Stimulated activated CD4-positive, alpha-beta T cell treated with anti-CD3 and anti-CD28 coated beads, Interleukin-12 subunit alpha, Interleukin-12 subunit beta, amount 100 ng/mL, for 24 hours (primary cell): ENCODE measurements at regions not wholly inside any gene's neighbourhood (a gene's known extent, or its start where the extent isn't known, plus 50 kb on each side); places are given as distances from the start of the nearest gene placed in this dataset.

ENCODE experiments used
- DNase-seq, 2 experiments: peaks; one replicate each; pipeline ENCODE4 v3.0.0-alpha.2; 2020; ENCODE audit warnings: low read depth in 2 of 2

DNA sequence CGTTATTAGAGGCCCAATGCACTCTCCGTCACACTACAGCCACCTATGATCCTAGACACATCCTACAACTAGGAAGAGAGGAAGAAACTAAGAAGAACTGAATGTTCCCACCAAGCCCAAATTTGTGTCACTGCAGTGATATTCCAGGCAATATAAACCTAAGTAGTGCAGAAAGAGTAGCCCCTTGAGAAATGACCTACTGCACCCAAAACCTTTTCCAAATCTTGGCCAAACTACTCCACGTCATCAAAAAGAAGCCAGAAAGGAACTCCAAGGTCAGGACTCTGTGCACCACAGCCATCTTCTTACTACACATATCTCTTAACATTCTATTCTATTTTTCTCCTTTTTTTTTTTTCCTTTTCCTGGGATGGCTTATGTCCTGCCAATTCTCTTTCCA, 60.2 kb downstream of the ADAMTS1 start:
- DNase-seq = no peak

GRCh38 chr21:26783466-26784195, 61.6 kb downstream of the ADAMTS1 start:
- no peak for DNase-seq

GRCh38 chr21:26782747-26783146, 62.5 kb downstream of the ADAMTS1 start:
- DNase-seq = no peak

DNA sequence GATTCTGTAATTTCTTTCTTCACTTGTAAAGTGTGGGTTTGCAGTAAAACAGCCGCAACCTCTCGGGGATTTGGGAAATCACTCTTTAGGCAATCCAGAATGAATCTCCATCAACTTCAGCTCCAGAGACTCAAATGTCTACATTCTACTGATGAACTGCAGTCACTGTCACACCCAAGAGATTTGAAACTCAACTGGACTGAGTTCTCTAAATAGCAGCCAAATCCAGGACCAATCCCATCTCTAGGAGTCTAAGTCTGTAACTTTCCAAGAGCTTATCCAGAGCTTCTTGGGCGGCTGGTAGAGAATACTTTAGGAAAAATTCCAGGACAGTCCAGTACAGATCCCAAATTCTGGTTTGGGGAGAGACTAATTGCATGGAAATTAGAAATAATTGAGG, 62.9 kb downstream of the ADAMTS1 start:
- no peak for DNase-seq

DNA sequence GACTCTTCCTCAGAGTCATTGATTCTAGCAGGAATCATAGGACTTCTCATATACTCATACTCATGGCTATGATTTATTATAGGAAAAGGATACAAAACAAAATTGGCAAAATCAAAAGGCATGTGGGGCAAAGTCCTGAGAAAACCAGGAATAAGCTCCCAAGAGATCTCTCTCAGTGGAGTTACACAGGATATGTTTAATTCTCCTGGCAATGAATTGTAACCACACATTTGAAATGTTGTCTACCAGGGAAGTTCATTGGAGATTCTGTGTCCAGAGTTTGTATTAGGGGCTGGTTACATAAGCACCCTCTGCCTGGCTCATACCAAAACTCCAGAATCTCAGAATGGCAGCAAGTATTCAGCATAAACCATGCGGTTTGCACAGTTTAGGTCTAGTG, 63.9 kb downstream of the ADAMTS1 start:
- DNase-seq = no peak

GRCh38 chr21:26777166-26777565, 68.0 kb downstream of the ADAMTS1 start:
- DNase-seq = no peak

DNA sequence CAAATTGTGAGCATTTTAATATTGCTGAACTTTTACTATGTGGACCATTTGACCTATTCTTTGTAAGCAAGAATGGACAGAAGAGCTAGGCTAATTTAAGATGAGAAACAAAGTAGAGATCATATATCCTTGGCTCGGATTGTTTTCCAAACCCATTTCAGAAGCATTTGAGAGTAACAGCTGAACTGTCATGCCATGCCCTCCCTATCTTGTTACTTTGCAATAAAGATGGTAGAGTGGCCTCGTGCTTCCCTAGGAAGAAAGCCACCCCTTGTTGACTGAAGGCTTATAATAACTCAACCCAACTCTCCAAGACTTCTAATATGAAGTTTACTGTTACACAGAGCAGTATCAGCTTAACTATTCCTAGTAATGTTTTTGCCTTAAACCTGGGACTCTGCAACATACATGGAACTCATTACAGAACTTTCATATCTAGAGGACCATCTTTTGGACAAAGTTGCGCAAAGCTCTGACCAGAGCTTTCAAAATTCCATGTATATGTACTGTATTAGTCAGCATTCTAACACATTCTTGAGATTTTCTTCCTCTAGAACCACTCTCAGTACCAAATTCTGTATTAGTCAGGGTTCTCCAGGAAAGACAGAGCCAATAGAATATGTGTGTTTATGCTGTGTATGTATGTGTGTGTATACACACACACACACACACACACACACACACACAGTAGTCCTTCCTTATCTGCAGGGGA, 68.7 kb downstream of the ADAMTS1 start:
- DNase-seq = no peak

- no peak for DNase-seq
Observed at GRCh38 chr21:26773058-26773457, 72.2 kb downstream of the ADAMTS1 start.

DNA sequence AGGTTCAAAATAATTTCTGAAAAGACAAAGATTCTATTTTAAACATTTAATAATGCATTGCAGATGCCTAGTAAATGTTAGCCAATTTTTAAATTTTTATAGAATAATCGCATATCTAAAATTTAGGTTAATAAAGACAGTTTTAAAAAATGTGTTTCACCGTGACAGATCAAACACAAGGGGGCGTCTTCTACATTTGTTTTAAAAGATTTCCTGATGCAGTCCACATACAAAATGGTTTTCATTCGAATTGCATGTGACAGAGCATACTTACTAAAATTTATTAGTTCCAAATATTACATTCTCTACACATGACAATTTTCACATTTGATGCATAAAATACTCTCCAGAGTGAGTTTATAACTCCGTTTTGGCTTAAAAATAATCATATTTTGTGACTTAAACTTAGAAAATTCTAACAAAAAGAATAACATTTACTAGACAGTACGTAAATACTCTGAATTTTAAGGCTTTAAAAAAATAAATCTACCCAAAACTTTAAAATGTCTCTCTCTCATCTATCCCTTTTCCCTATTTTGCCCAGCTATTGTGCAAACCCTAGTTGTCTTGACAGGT, 75.5 kb downstream of the ADAMTS1 start:
- no peak for DNase-seq

- no peak for DNase-seq
Observed at GRCh38 chr21:26766826-26767325, 78.3 kb downstream of the ADAMTS1 start.

DNA sequence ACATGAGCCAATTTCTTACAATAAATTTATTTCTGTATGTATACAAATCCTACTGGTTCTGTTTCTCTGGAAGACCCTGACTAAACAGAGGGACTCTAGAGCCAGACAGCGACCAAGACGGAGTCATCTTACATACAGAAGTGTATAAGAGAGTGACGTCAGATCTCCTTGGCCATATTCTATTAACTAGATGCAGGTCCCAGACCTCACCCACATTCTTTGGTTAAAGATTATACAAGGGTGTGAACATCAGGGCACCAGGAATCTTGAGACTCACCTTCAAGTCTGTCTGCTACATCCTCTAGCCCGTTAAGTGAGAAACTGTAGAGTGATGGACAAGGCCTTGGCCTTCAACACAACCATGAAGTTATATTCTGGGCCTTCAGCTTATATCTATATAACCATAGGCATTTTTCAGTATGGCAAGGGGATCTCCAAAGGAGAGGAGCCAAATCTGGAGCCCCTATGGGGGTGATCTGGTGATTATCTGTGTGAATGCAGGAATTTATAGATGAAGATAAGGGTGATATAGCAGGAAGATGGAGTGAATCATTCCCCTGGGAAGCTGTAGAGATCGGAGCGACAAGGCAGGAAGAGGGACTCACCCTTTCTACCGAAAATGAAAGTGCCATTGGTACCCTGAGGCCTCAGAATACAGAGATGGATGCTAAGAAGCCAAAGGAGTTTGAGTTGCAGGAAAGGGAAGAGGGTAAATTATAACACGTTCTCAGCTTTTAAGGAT, 83.9 kb downstream of the ADAMTS1 start:
- no peak for DNase-seq

DNA sequence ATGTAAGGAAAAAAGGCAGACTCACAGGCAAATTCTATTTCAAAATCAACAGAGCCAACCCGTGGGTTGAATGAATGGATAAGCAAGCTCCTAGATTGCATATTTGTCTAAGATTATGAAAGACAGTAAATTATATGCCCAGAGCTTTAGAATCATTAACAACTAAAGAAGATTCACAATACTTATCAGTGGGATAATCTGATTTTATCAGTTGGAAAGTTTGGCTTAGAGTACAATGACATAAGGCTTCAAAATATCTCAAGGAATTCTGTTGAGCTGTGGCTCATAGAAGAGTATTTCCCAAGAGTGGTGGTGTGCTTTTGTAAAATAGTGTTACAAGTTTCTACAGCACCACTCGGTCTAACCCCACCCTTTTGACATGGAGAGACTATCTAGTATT, 85.5 kb downstream of the ADAMTS1 start:
- no peak for DNase-seq

DNA sequence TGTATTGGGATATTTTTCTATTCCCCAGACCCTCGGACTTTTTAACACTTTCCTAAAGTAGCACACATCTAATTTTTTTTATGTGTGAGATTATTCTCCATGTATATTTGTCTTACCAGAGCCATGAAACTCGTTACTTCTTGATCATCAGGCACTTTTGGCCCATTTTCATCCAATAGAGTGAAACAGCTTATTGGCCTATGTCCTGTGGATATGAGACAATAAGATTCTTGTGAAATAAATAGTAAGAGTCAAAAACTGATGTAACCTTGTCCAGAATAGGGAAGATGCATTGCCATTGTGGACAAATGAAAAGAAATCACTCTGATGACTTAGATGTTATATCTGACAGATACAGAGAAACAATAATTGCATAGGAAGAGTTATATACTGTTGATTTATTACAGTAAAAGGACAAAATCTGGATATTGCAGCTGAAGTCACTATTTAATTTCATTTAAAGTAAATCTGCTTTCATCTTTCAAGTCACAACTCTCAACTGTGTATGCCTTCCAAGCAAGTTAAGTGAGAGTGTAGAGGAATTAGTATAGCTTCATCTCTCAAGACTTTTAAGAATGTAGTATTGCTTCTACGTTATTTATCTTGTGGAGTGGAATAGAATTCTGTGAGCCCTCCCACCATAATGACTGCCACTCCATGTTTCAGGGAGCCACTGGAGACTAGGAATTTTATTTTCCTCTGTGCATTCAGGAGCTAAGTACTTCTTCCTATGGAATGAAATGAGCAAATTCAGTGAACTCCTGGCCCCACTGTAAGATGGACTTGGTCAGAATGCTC, 86.9 kb downstream of the ADAMTS1 start:
- no peak for DNase-seq

DNA sequence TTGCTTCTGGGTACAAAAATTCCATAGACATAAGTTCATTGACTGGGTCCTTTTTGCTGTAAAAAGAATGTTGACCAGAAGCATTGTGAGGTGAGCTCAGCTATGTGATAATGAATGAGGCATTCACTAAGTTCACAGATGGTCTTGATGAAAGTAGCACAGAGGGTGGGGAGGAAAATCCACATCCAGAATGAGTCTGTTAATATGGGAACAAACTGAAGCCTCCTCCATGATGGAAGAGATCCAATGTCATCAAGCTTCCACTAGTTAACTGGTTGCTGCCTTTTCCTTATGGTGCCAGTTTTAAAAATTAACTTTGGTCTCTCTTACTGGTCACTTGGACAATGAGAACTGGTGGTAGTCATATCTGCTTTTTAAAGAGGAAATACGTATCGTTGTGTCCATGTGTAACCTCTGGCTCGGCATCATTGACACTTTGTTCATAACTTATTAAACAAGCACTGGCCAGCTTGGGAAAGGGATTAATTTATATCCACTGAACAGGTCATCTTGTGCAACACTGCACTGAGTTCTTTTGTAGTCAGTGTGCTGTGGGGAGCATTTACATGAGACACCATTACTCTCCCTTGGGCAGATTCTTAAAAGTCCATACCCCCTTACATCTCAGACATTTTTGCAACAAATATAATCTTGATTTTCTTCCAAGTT, 88.6 kb downstream of the ADAMTS1 start:
- no peak for DNase-seq

DNA sequence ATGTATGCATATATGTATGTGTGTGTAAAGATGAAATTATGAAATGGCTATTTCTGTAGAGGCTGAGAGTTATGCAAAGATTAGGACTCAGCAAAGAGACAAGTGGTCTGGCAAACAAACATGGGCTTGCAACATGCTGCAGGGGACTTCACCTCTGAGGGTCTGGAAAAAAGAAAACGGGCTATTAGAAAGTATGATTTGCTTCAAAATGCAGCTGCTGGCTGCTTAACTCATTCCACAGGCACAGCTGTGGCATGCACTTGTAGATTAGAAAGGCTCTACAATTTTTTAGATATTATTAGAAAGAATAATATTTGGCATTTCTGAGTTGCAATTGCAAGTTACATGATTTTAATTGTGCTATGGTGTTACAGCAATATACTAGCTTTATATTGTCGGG, 90.4 kb downstream of the ADAMTS1 start:
- no peak for DNase-seq

DNA sequence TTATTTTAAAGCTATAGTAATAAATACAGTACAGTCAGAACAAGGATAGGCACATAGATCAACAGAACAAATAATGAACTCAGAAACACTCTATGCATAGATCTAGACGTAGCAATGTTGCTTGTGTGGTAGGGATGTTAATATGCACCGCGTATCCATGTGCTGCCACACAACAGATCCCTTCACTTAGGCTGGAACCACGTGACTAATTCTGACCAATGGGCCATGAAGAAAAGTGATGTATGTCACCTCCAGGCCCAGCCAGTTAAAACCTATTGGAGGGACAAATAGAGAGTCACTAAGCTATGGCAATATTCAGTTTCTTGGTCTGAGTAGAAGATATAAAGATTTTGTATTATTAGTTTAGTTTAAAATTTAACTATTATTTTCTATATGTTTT, 91.4 kb downstream of the ADAMTS1 start:
- no peak for DNase-seq

- no peak for DNase-seq
Observed at GRCh38 chr21:26752849-26753248, 92.4 kb downstream of the ADAMTS1 start.

DNA sequence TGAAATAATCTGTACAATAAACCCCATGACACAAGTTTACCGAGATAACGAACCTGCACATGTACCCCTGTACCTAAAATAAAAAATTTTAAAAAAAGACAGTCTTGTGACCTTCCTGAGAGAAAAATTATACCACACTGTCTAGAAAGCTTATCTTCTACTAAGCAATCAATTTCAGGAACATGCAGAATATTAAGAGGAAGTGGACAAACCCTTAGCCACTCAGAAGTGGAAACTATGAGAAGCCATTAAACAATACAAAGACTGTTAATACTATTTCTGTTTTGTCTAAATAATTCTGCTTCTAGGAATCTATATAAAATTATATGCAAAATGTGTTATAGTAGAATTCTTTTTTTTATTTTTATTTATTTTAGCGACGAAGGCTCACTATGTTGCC, 93.9 kb downstream of the ADAMTS1 start:
- DNase-seq = no peak

DNA sequence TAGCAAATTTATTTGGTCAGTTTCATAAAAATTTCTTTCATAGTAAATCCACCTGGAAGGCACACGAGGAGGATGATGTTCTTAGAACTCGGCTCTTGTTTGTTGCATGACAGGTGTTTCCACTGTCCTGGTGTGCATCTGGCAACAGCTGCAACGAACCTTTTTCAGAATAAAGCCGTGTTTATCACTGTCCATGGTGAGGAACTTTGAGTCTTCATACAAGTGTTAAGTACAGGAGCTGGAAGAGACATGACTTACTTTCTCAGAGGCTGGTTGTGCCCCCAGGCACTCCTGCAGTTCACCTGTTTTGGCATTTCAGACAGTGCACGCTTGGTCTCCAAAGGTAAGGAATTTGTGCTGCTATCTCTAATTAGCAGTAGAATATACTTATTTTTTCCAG, 97.1 kb downstream of the ADAMTS1 start:
- DNase-seq = no peak

GRCh38 chr21:26747216-26747615, 98.0 kb downstream of the ADAMTS1 start:
- no peak for DNase-seq

DNA sequence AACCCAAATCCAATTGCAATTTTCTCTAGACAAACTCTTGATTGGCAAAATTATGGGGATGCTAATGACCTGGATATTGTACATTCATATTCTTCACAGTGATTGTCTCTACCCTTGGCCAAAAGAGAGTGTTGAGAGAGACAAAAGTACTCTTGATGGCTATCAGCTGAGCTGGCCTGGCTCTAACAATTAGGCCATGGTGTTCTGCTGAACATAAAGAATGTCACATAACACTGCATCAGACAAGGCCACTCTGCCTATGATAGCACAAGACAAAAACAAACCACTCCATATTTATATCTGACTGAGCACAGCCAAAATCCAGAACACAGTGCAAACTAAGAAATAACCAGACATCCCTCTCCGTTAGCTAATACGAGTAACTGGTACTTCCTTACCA, 101.7 kb downstream of the ADAMTS1 start:
- no peak for DNase-seq
